Kidney (tissue), 13 donors: ENCODE measurements at regions not wholly inside any gene's neighbourhood (a gene's known extent, or its start where the extent isn't known, plus 50 kb on each side); places are given as distances from the start of the nearest gene placed in this dataset.

Source experiments
- DNase-seq, 5 donors: peaks; one replicate each; pipeline ENCODE4 v3.0.0-alpha.2; 2013 to 2020
- FAIRE-seq: peaks from 2 replicates; lab custom pipeline; 2012; peaks lifted over from hg19 to GRCh38; lab: Jason Lieb, UNC
- H3K27ac ChIP-seq, 2 donors: one replicate each; pipeline ENCODE4 v1.7.0; 2013; ENCODE audit warnings: low read depth in 2 of 2, low read length in 2 of 2, inconsistent platforms in 1 of 2
- H3K27me3 ChIP-seq: one replicate; pipeline ENCODE4 v1.7.1; 2013; ENCODE audit warnings: low read length, inconsistent platforms; ENCODE audit not compliant: control insufficient read depth, insufficient read depth
- H3K36me3 ChIP-seq, 3 donors: one replicate each; pipeline versions ENCODE4 v1.7.0 to v1.7.1; 2013; ENCODE audit warnings: low read length in 3 of 3, control low read depth in 1 of 3, inconsistent platforms in 1 of 3; ENCODE audit not compliant: insufficient read depth in 3 of 3, control insufficient read depth in 2 of 3
- H3K4me1 ChIP-seq, 3 donors: one replicate each; pipeline versions ENCODE4 v1.7.0 to v1.7.1; 2013; ENCODE audit warnings: low read length in 3 of 3, inconsistent platforms in 1 of 3, low read depth in 1 of 3; ENCODE audit not compliant: control insufficient read depth in 2 of 3, insufficient read depth in 2 of 3
- H3K4me3 ChIP-seq, 3 donors: one replicate each; pipeline versions ENCODE4 v1.7.0 to v1.8.1; 2013; ENCODE audit warnings: low read length in 3 of 3, control low read depth in 1 of 3, inconsistent platforms in 1 of 3
- H3K9ac ChIP-seq, 3 donors: one replicate each; pipeline versions ENCODE4 v1.7.0 to v1.7.1; 2013; ENCODE audit warnings: low read length in 3 of 3, control low read depth in 1 of 3, inconsistent platforms in 1 of 3
- H3K9me3 ChIP-seq, 3 donors: one replicate each; pipeline versions ENCODE4 v1.7.0 to v1.7.1; 2013; ENCODE audit warnings: low read length in 3 of 3, control low read depth in 1 of 3, inconsistent platforms in 1 of 3; ENCODE audit not compliant: control insufficient read depth in 2 of 3, insufficient read depth in 1 of 3
- CTCF ChIP-seq: IDR thresholded peaks from 3 replicates; pipeline ENCODE4 v1.5.1; 2012; ENCODE audit warnings: mild to moderate bottlenecking, moderate library complexity, borderline replicate concordance; ENCODE audit not compliant: insufficient read depth; ENCODE audit errors: extremely low read depth
- intact Hi-C: fragments of 100-400 bp; cut with DNase I; formaldehyde crosslinking; loops from one replicate; pipeline ENCODE4 v1.11.1; 2022
- donor health status: control.
- donor health status: control.
- donor health status: control.
- donor health status: control.
- donor health status: control.
- donor health status: DM: yes; HTN: yes; CAD: no.
- donor health status: Normal renal cell carcinoma (clear cell type).

DNA sequence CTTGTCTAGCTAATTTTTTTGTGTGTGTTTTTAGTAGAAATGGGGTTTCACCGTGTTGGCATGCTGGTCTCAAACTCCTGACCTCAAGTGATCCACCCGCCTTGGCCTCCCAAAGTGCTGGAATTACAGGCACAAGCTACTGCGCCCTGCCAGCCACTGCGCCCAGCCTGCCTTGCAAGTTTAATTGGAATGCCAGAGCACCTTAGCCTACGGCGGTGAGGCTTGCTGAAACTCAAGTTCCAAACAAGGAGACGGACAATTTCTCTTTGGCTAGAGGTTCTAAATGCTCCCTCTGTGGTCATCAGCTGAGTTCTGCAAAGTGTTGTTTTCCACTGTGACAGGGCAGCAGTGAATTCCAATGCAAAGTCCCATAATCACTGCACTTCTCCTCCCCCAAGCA lies 583.4 kb downstream of the KCNJ3 start:
- intact Hi-C loops: no loop called here
- H3K27me3 ChIP-seq: no peaks in the 10 kb centered on the region
- H3K4me1 ChIP-seq: no peaks in the 10 kb centered on the region
- DNase-seq (no peak), FAIRE-seq (no peak)
- no peaks in the 10 kb centered on the region for H3K36me3 ChIP-seq
- TF ChIP-seq CTCF: no peak
- no peak overlapping the region for H3K4me3 ChIP-seq
- H3K9ac ChIP-seq: no peak overlapping the region
- H3K9me3 ChIP-seq: no peaks in the 10 kb centered on the region
- H3K27ac ChIP-seq: no peak overlapping the region

- Histone ChIP-seq H3K9me3 (no peaks in the 10 kb centered on the region), H3K27me3 (no peaks in the 10 kb centered on the region), H3K4me3 (no peak overlapping the region), H3K27ac (no peak overlapping the region), H3K4me1 (no peaks in the 10 kb centered on the region), H3K9ac (no peak overlapping the region), H3K36me3 (no peaks in the 10 kb centered on the region)
- FAIRE-seq (no peak), DNase-seq (no peak)
- intact Hi-C loops: no loop called here
- no peak for TF ChIP-seq CTCF
Observed at GRCh38 chr2:155273323-155273722, 574.8 kb downstream of the KCNJ3 start.

- H3K4me3 ChIP-seq: no peak overlapping the region
- no peak overlapping the region for H3K27ac ChIP-seq
- no peak for DNase-seq
- no peak overlapping the region for H3K9ac ChIP-seq
- no peaks in the 10 kb centered on the region for H3K4me1 ChIP-seq
- H3K27me3 ChIP-seq: no peaks in the 10 kb centered on the region
- no peaks in the 10 kb centered on the region for H3K36me3 ChIP-seq
- no peaks in the 10 kb centered on the region for H3K9me3 ChIP-seq
- no peak for TF ChIP-seq CTCF
- intact Hi-C loops: no loop called here
- no peak for FAIRE-seq
Observed at GRCh38 chr2:155266583-155266982, 568.1 kb downstream of the KCNJ3 start.

DNA sequence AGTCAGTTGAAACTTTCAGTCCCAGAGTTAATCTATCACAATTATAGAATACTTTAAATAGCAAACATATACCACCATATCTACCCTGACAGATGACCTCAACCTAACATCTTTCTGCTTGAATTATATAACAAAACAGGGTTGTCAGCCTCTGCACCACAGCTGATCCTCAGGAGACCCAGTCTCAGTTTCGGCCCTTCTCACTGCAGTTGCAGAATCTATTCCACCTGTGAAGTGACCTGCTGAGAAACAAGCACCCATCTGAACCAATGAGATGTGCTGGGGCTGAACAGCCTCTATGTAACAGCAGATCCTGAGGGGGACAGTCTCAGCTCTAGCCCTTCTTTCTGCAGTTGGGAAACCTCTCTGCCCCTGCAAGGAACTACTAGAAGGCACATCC lies 567.6 kb downstream of the KCNJ3 start:
- DNase-seq: no peak
- no peak for FAIRE-seq

More for the DNA sequence above, 567.6 kb downstream of the KCNJ3 start:
- H3K27me3 ChIP-seq: no peaks in the 10 kb centered on the region
- intact Hi-C loops: no loop called here
- no peak overlapping the region for H3K4me3 ChIP-seq
- H3K36me3 ChIP-seq: no peaks in the 10 kb centered on the region
- no peak overlapping the region for H3K9ac ChIP-seq
- H3K27ac ChIP-seq: no peak overlapping the region
- TF ChIP-seq CTCF: no peak
- H3K4me1 ChIP-seq: no peaks in the 10 kb centered on the region
- no peaks in the 10 kb centered on the region for H3K9me3 ChIP-seq
